Naive B cell (primary cell): ENCODE measurements at regions not wholly inside any gene's neighbourhood (a gene's known extent, or its start where the extent isn't known, plus 50 kb on each side); places are given as distances from the start of the nearest gene placed in this dataset.

Source experiments
- ATAC-seq, 2 donors: fragments of 150-1000 bp; cut with Tn5 transposase; 2 replicates each; pipeline ENCODE4 v1.10.0; 2021; ENCODE audit warnings: low read depth in 2 of 2, mild to moderate bottlenecking in 2 of 2, moderate library complexity in 2 of 2
- DNase-seq: peaks from one replicate; pipeline ENCODE4 v3.0.0; 2022
- H3K27ac Mint-ChIP-seq, 6 donors: one replicate each; pipeline ENCODE4 v1.8.0; 2020 to 2022; ENCODE audit warnings: mild to moderate bottlenecking in 6 of 6, mixed read lengths in 6 of 6, moderate library complexity in 5 of 6, inconsistent platforms in 2 of 6
- H3K27me3 Mint-ChIP-seq, 3 donors: one replicate each; pipeline ENCODE4 v1.8.0; 2021 to 2022; ENCODE audit warnings: mixed read lengths in 3 of 3, mild to moderate bottlenecking in 1 of 3
- H3K36me3 Mint-ChIP-seq, 2 donors: one replicate each; pipeline ENCODE4 v1.8.0; 2020 to 2022; ENCODE audit warnings: mixed read lengths in 2 of 2, inconsistent platforms in 1 of 2, mild to moderate bottlenecking in 1 of 2
- H3K4me1 Mint-ChIP-seq, 3 donors: one replicate each; pipeline ENCODE4 v1.8.0; 2020 to 2022; ENCODE audit warnings: mixed read lengths in 3 of 3, inconsistent platforms in 1 of 3, mild to moderate bottlenecking in 1 of 3, moderate library complexity in 1 of 3
- H3K4me3 Mint-ChIP-seq, 8 donors: one replicate each; pipeline ENCODE4 v1.8.0; 2020 to 2022; ENCODE audit warnings: mild to moderate bottlenecking in 8 of 8, mixed read lengths in 8 of 8, moderate library complexity in 8 of 8, inconsistent platforms in 2 of 8
- H3K9me3 Mint-ChIP-seq, 7 donors: one replicate each; pipeline ENCODE4 v1.8.0; 2020 to 2022; ENCODE audit warnings: mixed read lengths in 7 of 7, mild to moderate bottlenecking in 5 of 7, inconsistent platforms in 2 of 7, moderate library complexity in 1 of 7

DNA sequence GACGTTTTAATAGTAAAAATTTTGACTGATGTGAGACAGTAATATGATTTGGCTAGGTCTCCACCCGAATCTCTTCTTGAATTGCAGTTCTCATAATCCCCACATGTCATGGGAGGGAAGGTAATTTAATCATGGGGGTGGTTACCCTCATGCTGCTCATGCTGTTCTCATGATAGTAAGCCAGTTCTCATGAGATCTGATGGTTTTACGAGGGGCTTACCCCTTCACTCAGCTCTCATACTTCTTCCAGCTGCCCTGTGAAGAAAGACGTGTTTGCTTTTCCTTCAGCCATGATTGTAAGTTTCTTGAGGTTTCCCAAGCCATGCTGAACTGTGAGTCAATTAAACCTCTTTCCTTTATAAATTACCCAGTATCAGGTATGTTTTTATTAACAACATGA, 327.0 kb upstream of the CDH7 start:
- Mint-ChIP-seq H3K27ac (no peak overlapping the region), H3K36me3 (no peaks in the 10 kb centered on the region), H3K4me1 (no peaks in the 10 kb centered on the region), H3K9me3 (peaks cover 0 to 3% (median 1%) of the 10 kb centered on the region in 7 donors), H3K27me3 (no peaks in the 10 kb centered on the region), H3K4me3 (no peak overlapping the region)
- DNase-seq (no peak), ATAC-seq (no peak)

DNA sequence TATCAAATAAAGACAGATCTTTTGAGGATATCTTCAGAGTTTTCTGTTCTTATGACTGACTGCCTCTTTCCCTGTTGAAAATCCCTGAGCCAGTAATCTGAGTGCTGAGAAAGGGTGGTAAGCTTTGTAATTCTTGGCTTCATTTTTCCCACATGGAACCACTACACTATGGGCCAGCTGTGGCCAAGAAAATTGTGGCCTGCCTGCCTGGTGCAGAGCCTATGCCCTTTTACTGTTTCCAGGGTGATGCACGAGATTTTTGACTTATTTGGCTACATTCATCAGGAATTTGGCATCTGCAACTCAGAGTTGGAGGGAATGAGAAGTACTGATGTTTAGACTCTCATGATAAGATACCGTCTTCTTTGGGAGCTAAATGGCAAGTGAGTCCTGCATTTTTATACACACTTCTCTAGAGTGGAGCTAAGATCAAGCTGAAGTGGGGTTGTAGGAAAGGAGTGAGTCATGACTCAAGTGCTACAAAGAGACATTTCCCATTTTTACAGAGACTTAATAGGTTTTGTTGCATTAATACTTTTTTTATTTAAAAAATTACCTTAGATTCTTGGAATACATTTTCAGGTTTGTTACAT, 328.2 kb upstream of the CDH7 start:
- no peaks in the 10 kb centered on the region for H3K4me1 Mint-ChIP-seq
- H3K36me3 Mint-ChIP-seq, result no peaks in the 10 kb centered on the region
- peak overlapping the region in 1 of 8 donors; percentile 54 for H3K4me3 Mint-ChIP-seq
- no peak overlapping the region for H3K27ac Mint-ChIP-seq
- peaks cover 0 to 3% (median under 1%) of the 10 kb centered on the region in 7 donors for H3K9me3 Mint-ChIP-seq
- ATAC-seq, result no peak
- no peak for DNase-seq
- no peaks in the 10 kb centered on the region for H3K27me3 Mint-ChIP-seq

DNA sequence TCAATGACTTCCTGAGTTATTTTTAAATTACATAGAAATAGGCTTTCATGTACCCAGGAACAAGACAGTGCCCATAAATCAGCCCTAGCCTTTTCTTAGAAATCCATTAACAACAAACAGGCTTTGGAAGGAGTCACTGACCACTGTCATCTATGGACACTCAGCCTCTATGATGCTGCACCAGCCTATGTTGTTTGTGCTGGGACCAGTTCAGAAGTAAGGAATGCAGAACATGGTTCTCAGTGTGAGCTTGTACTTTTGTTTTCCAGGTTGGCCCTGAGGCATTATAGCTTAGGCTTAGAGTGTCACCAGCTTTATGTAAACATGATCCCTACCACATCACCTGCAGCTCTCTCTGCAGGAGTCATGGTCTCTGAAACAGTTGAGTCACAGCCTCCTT, 335.7 kb upstream of the CDH7 start:
- ATAC-seq, result no peak
- no peak overlapping the region for H3K27ac Mint-ChIP-seq
- H3K4me1 Mint-ChIP-seq, result no peaks in the 10 kb centered on the region
- H3K36me3 Mint-ChIP-seq, result no peaks in the 10 kb centered on the region
- peaks cover 0 to 13% (median 0%) of the 10 kb centered on the region in 7 donors for H3K9me3 Mint-ChIP-seq
- no peaks in the 10 kb centered on the region for H3K27me3 Mint-ChIP-seq
- DNase-seq, result no peak
- H3K4me3 Mint-ChIP-seq, result no peak overlapping the region

DNA sequence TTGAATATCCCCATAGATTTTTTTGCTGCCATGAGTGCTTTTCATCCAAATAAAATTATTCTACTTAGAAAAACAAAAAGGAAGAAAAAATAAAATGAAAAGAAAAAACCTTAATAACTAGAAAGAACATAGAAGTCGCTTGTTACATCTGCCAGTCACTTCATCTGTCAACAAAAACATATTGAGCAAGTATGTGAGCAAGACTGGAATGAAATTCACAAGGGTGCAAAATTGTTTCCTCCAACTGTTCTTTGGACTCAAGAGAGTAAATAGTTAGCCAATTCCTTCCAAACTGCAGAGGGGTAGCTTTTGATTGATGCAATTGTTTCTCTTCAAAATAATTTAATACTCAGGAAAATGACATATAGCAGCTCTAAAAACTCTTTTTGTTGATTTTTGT, 336.3 kb upstream of the CDH7 start:
- no peak for ATAC-seq
- Mint-ChIP-seq H3K4me1 (no peaks in the 10 kb centered on the region), H3K36me3 (no peaks in the 10 kb centered on the region), H3K27me3 (no peaks in the 10 kb centered on the region), H3K27ac (no peak overlapping the region), H3K4me3 (no peak overlapping the region), H3K9me3 (peaks cover 0 to 13% (median 0%) of the 10 kb centered on the region in 7 donors)
- DNase-seq, result no peak

DNA sequence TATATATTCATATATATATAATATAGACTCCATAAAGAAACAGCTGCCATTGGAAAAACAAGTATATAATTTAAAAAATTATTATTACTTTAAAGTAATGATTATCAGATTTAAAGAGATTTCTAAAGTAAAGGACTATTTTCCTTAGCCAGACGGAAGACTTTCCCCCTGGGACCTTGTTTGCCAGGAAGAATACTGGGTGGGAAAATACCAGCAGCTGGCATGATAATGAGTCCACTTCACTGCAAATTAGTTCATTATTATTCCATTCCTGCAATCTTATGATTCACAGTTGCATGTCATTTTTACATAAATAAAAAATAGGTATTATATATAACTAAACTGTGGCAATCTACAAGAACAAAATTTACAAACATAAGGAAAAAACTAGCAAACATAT, 339.8 kb upstream of the CDH7 start:
- no peak overlapping the region for H3K4me3 Mint-ChIP-seq
- ATAC-seq (no peak), DNase-seq (no peak)
- no peaks in the 10 kb centered on the region for H3K36me3 Mint-ChIP-seq
- H3K27ac Mint-ChIP-seq, result no peak overlapping the region
- H3K4me1 Mint-ChIP-seq, result no peaks in the 10 kb centered on the region
- no peaks in the 10 kb centered on the region for H3K27me3 Mint-ChIP-seq
- H3K9me3 Mint-ChIP-seq, result peaks cover 0 to 4% (median 0%) of the 10 kb centered on the region in 7 donors

DNA sequence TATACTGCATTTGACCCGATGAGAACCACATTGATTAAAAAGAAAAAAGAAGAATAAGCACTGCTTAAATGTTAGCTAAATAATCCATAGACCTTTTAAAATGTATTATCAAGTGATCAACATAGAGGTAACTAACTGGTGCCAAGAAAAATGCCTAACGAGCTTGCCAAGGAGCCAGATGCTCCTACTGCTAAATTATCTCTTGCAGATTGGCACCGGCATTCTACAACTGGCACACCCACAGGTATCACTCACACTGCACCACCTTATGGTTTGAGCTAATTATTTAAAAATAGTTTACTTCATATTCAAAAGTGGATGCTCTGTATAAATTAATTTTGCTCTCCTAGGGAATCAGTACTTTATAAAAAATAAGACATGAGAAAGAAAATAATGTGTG, 341.6 kb upstream of the CDH7 start:
- no peak overlapping the region for H3K27ac Mint-ChIP-seq
- H3K36me3 Mint-ChIP-seq, result no peaks in the 10 kb centered on the region
- H3K4me1 Mint-ChIP-seq, result no peaks in the 10 kb centered on the region
- H3K4me3 Mint-ChIP-seq, result no peak overlapping the region
- no peak for ATAC-seq
- no peaks in the 10 kb centered on the region for H3K9me3 Mint-ChIP-seq
- no peak for DNase-seq
- H3K27me3 Mint-ChIP-seq, result no peaks in the 10 kb centered on the region

DNA sequence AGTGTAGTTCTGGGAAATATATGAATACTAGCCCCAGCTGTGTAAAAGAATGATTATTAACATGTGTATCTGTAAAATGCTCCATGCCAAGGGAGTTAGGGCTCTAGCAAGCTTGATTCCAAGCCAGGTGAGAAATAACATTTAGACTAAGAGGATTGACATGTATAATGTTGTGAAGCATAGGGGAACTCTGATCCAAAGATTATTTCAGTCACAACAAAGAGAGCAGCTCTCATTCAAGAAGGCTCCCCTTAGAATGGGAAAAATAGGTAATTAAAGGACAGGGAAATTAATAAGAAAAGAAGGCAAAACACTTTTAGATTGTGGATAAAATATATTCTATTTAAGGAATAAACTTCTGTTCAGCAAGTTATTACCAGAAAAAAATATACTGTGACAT, 347.3 kb upstream of the CDH7 start:
- Mint-ChIP-seq H3K27me3 (no peaks in the 10 kb centered on the region), H3K36me3 (no peaks in the 10 kb centered on the region), H3K9me3 (no peaks in the 10 kb centered on the region), H3K4me1 (no peaks in the 10 kb centered on the region), H3K27ac (no peak overlapping the region), H3K4me3 (no peak overlapping the region)
- no peak for ATAC-seq
- DNase-seq, result no peak

DNA sequence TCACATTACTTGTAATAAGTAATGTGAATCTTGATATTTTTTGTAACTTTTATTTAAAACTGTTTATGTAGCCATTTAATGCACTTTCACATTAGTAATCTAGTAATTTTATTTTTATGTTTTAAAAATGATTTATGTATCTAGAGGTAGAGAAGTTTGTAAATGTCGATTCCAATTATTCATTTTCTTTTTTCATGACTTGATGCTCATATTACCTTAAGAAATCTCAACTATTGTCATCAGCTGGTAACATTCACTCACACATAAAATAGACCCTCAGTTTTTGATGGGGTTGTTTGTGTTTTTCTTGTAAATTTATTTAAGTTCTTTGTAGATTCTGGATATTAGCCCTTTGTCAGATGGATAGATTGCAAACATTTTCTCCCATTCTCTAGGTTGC, 351.7 kb upstream of the CDH7 start:
- H3K27me3 Mint-ChIP-seq, result no peaks in the 10 kb centered on the region
- no peaks in the 10 kb centered on the region for H3K36me3 Mint-ChIP-seq
- no peak overlapping the region for H3K27ac Mint-ChIP-seq
- no peaks in the 10 kb centered on the region for H3K4me1 Mint-ChIP-seq
- DNase-seq (no peak), ATAC-seq (no peak)
- no peaks in the 10 kb centered on the region for H3K9me3 Mint-ChIP-seq
- no peak overlapping the region for H3K4me3 Mint-ChIP-seq

DNA sequence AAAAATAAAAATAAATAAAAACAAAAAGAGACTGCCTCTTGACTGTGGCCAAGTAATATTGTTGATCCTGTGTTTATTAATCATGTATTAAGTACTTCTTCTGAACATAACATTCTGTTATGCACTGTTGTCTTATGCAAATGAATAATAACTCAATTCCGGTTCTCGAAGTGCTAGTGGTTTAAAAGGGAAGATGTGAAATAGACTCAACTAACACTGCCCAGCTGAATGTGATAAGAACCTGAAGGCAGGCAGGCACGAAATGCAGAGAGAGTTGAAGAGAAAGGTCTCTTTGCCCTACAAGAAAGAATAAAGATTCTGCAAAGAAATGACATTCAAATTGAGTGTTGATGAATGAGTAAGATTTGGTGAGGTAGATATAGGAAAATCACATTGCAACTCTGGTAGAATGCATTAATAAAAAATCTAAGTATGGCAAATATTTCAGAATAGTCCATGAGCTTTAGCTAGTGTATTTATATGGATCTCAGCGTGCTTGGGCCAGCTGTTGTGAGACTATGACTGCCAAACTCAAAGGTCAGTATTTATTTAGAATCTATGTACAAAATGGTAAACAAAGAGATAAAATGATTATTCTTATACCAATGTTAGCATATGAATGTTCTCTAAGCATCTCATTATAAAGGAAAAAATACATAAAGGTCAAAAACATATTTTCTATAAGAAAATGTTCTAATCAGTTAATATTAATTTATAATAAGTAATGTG, 352.3 kb upstream of the CDH7 start:
- H3K4me1 Mint-ChIP-seq, result no peaks in the 10 kb centered on the region
- no peaks in the 10 kb centered on the region for H3K27me3 Mint-ChIP-seq
- DNase-seq, result no peak
- no peaks in the 10 kb centered on the region for H3K9me3 Mint-ChIP-seq
- no peaks in the 10 kb centered on the region for H3K36me3 Mint-ChIP-seq
- no peak overlapping the region for H3K4me3 Mint-ChIP-seq
- no peak overlapping the region for H3K27ac Mint-ChIP-seq
- ATAC-seq, result no peak

DNA sequence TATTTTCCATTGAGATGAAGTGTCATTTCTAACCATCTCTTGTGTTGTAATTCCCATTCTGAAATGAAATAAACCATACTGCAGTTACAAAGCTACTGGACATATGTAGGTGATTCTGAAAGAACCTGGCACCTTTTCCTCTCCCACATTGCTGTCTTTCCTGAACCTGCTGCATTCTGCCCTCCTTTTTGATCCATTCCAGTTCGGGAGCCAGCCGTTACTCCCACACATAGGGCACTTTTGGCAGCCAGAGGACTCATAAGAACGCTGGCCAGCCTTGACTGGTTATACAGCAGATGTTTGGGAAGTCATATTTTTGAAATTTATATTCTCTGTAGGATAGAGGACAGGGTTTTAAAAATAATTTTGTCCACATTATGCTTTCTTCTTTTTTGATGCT, 369.8 kb upstream of the CDH7 start:
- DNase-seq (no peak), ATAC-seq (no peak)
- Mint-ChIP-seq H3K4me1 (no peaks in the 10 kb centered on the region), H3K4me3 (no peak overlapping the region), H3K9me3 (peaks cover 0 to 8% (median 2%) of the 10 kb centered on the region in 7 donors), H3K27ac (peak overlapping the region in 1 of 6 donors; percentile 13), H3K27me3 (no peaks in the 10 kb centered on the region), H3K36me3 (no peaks in the 10 kb centered on the region)

DNA sequence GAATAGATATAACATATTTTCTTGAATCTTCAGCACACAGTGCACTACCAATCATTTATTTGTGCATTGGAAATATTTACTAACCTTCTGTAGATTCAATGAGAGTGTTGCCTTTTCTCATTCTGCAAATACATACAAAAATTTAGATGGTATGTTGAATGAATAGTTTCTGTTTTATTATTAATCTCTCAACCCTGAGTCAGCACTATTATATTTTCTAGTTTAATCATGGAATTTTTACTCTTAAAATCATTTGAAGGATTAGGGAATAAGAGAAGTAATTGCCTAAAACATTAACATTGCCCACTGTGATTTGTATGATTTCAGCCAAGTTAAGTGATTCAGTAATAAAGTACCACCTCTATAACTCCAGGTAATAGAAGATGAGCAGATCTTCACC, 370.2 kb upstream of the CDH7 start:
- Mint-ChIP-seq H3K9me3 (peaks cover 0 to 7% (median under 1%) of the 10 kb centered on the region in 7 donors), H3K27ac (no peak overlapping the region), H3K4me3 (no peak overlapping the region), H3K4me1 (no peaks in the 10 kb centered on the region), H3K27me3 (no peaks in the 10 kb centered on the region), H3K36me3 (no peaks in the 10 kb centered on the region)
- ATAC-seq (no peak), DNase-seq (no peak)

DNA sequence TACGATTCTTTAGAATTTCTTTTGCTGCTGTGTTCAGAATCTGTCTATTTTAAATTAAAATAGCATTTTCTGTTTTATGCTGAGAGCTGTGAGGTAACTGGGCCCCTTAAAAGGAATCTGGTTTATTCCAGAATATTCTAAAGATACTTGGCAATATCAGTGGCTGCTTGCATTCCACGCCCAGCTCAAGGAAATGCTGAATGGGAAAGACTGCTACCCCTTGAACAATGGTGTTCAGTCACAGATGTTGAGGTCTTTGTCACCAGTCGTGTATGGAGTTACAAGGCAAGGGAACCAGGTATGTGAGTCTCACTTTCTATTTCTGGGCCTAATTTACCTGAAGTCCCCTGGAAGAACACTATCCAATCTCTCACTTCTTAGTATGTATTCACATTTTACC, 377.9 kb upstream of the CDH7 start:
- Mint-ChIP-seq H3K27ac (no peak overlapping the region), H3K27me3 (no peaks in the 10 kb centered on the region), H3K9me3 (peaks cover 0 to 4% (median 0%) of the 10 kb centered on the region in 7 donors), H3K36me3 (no peaks in the 10 kb centered on the region), H3K4me3 (no peak overlapping the region), H3K4me1 (no peaks in the 10 kb centered on the region)
- DNase-seq, result no peak
- no peak for ATAC-seq

DNA sequence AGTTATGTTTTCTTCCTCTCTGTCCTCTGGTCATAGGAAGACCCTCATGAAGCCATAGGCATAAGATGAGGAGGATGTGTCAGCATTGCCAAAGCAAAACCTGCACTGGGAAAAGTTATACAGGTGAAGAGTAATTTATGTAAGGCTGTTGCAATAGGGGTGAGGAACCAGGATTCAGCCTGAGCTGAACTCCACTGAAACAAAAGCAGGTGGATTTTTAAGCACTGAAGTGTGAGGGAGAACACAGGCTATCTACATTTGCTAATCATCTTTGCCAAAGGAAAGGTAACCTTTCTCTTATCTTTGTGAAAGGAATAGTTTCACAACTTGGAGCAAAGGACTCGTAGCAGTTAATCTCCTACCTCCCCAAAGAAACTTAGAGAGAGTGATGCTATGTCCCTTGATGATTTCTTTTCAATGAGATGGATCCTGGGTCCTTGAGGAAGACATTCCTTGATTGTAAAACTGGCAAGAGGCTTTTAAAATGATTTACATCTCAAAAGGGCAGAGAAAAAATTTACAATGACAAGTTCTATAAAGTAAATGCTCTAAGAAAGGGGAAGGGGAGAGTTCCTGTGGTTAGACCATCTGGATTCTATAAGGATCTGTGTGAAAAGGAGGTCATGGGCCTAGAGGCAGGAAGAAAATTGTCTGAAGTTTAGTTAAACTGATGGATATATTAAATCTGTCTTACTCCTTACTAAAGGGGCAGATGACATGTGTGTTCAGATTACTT, 385.4 kb upstream of the CDH7 start:
- no peaks in the 10 kb centered on the region for H3K27me3 Mint-ChIP-seq
- no peak overlapping the region for H3K27ac Mint-ChIP-seq
- peaks cover 0 to 4% (median 0%) of the 10 kb centered on the region in 7 donors for H3K9me3 Mint-ChIP-seq
- no peak for DNase-seq
- H3K4me3 Mint-ChIP-seq, result no peak overlapping the region
- H3K36me3 Mint-ChIP-seq, result no peaks in the 10 kb centered on the region
- ATAC-seq, result no peak
- H3K4me1 Mint-ChIP-seq, result no peaks in the 10 kb centered on the region
